ENCODE measurements at regions not wholly inside any gene's neighbourhood (a gene's known extent, or its start where the extent isn't known, plus 50 kb on each side); places are given as distances from the start of the nearest gene placed in this dataset.

- TF ChIP-seq EZH2 (IDR thresholded peaks at IDR 0.05; ENCODE audit: insufficient read depth, poor library complexity, severe bottlenecking) (no peak), EZH2phosphoT487 (IDR thresholded peaks at IDR 0.05; ENCODE audit: insufficient read depth, low read depth) (no peak)
These were observed 140.4 kb downstream of the ATPSCKMT start for GRCh38 chr5:10109299-10109698.

Measured in GM23248 (cell line).